Tibial nerve (tissue), 4 donors: ENCODE measurements at regions not wholly inside any gene's neighbourhood (a gene's known extent, or its start where the extent isn't known, plus 50 kb on each side); places are given as distances from the start of the nearest gene placed in this dataset.

Source experiments
- DNase-seq, 2 donors: peaks; one replicate each; pipeline ENCODE4 v3.0.0-alpha.2; 2019; ENCODE audit warnings: low spot score in 2 of 2
- H3K27ac ChIP-seq, 4 donors: fragments of 200-600 bp; sonication (generic) in 3 of 4; one replicate each; pipeline ENCODE4 v1.5.1; 2017 to 2019; ENCODE audit warnings: mild to moderate bottlenecking in 1 of 4
- H3K27me3 ChIP-seq, 2 donors: fragments of 200-600 bp; sonication (generic) in 1 of 2; one replicate each; pipeline versions ENCODE4 v1.5.1 to v1.6.0; 2017 to 2019
- H3K36me3 ChIP-seq, 3 donors: fragments of 200-600 bp; sonication (generic); one replicate each; pipeline ENCODE4 v1.5.1; 2018 to 2019
- H3K4me1 ChIP-seq, 4 donors: fragments of 200-600 bp; sonication (generic) in 3 of 4; one replicate each; pipeline ENCODE4 v1.5.1; 2017 to 2019
- H3K4me3 ChIP-seq, 4 donors: fragments of 200-600 bp; sonication (generic) in 3 of 4; one replicate each; pipeline ENCODE4 v1.5.1; 2017 to 2019; ENCODE audit warnings: mild to moderate bottlenecking in 1 of 4, moderate library complexity in 1 of 4
- H3K9me3 ChIP-seq, 4 donors: fragments of 200-600 bp; sonication (generic) in 3 of 4; one replicate each; pipeline ENCODE4 v1.5.1; 2017 to 2019
- CTCF ChIP-seq, 5 experiments: fragments of 200-600 bp in 3 of 5; fragments of 450-650 bp in 2 of 5; sonication (generic) in 3 of 5; IDR thresholded peaks; one replicate each; pipeline ENCODE4 v1.5.1; 2016 to 2019; ENCODE audit warnings: antibody characterized with exemption in 5 of 5, mild to moderate bottlenecking in 3 of 5, moderate library complexity in 2 of 5
- EP300 ChIP-seq, 2 donors: sonication (generic); formaldehyde crosslinking; IDR thresholded peaks; one replicate each; pipeline ENCODE4 v1.6.1; 2017; ENCODE audit warnings: antibody characterized with exemption in 2 of 2, mild to moderate bottlenecking in 1 of 2
- POLR2A ChIP-seq, 2 donors: fragments of 450-650 bp; IDR thresholded peaks; one replicate each; pipeline ENCODE4 v1.6.1; 2017; ENCODE audit warnings: antibody characterized with exemption in 2 of 2, mild to moderate bottlenecking in 2 of 2, moderate library complexity in 2 of 2
- WGBS, 2 donors: methylation state at CpG; one replicate each; pipeline ENCODE4 v1.1.5; 2018; 5-methylcytosine and 5-hydroxymethylcytosine counted together

- Histone ChIP-seq H3K4me1 (no peaks in the 10 kb centered on the region), H3K27ac (no peak overlapping the region), H3K4me3 (no peak overlapping the region), H3K36me3 (no peaks in the 10 kb centered on the region), H3K9me3 (peaks cover 0 to 7% (median 0%) of the 10 kb centered on the region in 4 donors), H3K27me3 (no peaks in the 10 kb centered on the region)
- WGBS, 2 donors, result 48 to 71% methylated on average over 2 of the region's 2 CpGs
- no peak for TF ChIP-seq EP300 (IDR thresholded peaks at IDR 0.05)
- no peak for DNase-seq
Measured at GRCh38 chr13:22736768-22737092, 444.0 kb upstream of the SGCG start.

GRCh38 chr13:22738357-22738756 is 442.4 kb upstream of the SGCG start:
- Histone ChIP-seq H3K4me3 (no peak overlapping the region), H3K27ac (no peak overlapping the region), H3K27me3 (no peaks in the 10 kb centered on the region), H3K9me3 (peaks cover 0 to 7% (median 0%) of the 10 kb centered on the region in 4 donors), H3K36me3 (no peaks in the 10 kb centered on the region), H3K4me1 (no peaks in the 10 kb centered on the region)
- DNase-seq, result no peak
- TF ChIP-seq EP300 (IDR thresholded peaks at IDR 0.05) (no peak), CTCF (IDR thresholded peaks at IDR 0.05) (no peak), POLR2A (IDR thresholded peaks at IDR 0.05) (no peak)
- 91 to 93% methylated on average over 3 of the region's 3 CpGs for WGBS, 2 donors

- Histone ChIP-seq H3K36me3 (no peaks in the 10 kb centered on the region), H3K4me1 (no peaks in the 10 kb centered on the region), H3K4me3 (no peak overlapping the region), H3K9me3 (peaks cover 0 to 7% (median 0%) of the 10 kb centered on the region in 4 donors), H3K27ac (no peak overlapping the region), H3K27me3 (no peaks in the 10 kb centered on the region)
- 32 to 64% methylated on average over 3 of the region's 3 CpGs for WGBS, 2 donors
- DNase-seq, result no peak
- no peak for TF ChIP-seq EP300 (IDR thresholded peaks at IDR 0.05)
- TF ChIP-seq CTCF (IDR thresholded peaks at IDR 0.05), result no peak
- no peak for TF ChIP-seq POLR2A (IDR thresholded peaks at IDR 0.05)
Measured at GRCh38 chr13:22740264-22740663, 440.5 kb upstream of the SGCG start.

GRCh38 chr13:22744688-22745452 is 435.9 kb upstream of the SGCG start:
- H3K27ac ChIP-seq, result peak overlapping the region in 2 of 4 donors; percentile 4 to 14
- TF ChIP-seq POLR2A (IDR thresholded peaks at IDR 0.05) (no peak), EP300 (IDR thresholded peaks at IDR 0.05) (no peak), CTCF (IDR thresholded peaks at IDR 0.05) (no peak)
- H3K4me3 ChIP-seq, result no peak overlapping the region
- no peaks in the 10 kb centered on the region for H3K27me3 ChIP-seq
- H3K4me1 ChIP-seq, result no peaks in the 10 kb centered on the region
- DNase-seq, result no peak
- whole genome bisulfite sequencing, 2 donors, result 65 to 77% methylated on average over 17 to 23 of the region's 24 CpGs
- peaks cover 0 to 7% (median 0%) of the 10 kb centered on the region in 4 donors for H3K9me3 ChIP-seq
- H3K36me3 ChIP-seq, result no peaks in the 10 kb centered on the region

- peaks cover 0 to 7% (median 0%) of the 10 kb centered on the region in 4 donors for H3K9me3 ChIP-seq
- no peaks in the 10 kb centered on the region for H3K27me3 ChIP-seq
- H3K4me1 ChIP-seq, result no peaks in the 10 kb centered on the region
- no peaks in the 10 kb centered on the region for H3K36me3 ChIP-seq
- DNase-seq, result no peak
- no peak overlapping the region for H3K4me3 ChIP-seq
- H3K27ac ChIP-seq, result no peak overlapping the region
- no peak for TF ChIP-seq EP300 (IDR thresholded peaks at IDR 0.05)
- no peak for TF ChIP-seq POLR2A (IDR thresholded peaks at IDR 0.05)
- no peak for TF ChIP-seq CTCF (IDR thresholded peaks at IDR 0.05)
- WGBS, 2 donors, result 50 to 52% methylated on average over 5 of the region's 5 CpGs
Measured at GRCh38 chr13:22748866-22749577, 431.8 kb upstream of the SGCG start.
